Esophagus squamous epithelium (tissue), 5 donors: ENCODE measurements at regions not wholly inside any gene's neighbourhood (a gene's known extent, or its start where the extent isn't known, plus 50 kb on each side); places are given as distances from the start of the nearest gene placed in this dataset.

Experiments used
- DNase-seq: peaks from one replicate; lab custom pipeline; 2025; lab: John Stamatoyannopoulos, UW
- H3K27ac ChIP-seq, 4 donors: fragments of 200-600 bp; sonication (generic); one replicate each; pipeline ENCODE4 v1.5.1; 2016 to 2019; ENCODE audit warnings: mild to moderate bottlenecking in 1 of 4
- H3K27me3 ChIP-seq, 4 donors: fragments of 200-600 bp; sonication (generic); 1 replicate in 3 of 4; 2 replicates in 1 of 4; pipeline versions ENCODE4 v1.5.1 to v1.6.0; 2017 to 2021; ENCODE audit warnings: antibody characterized with exemption in 1 of 4
- H3K36me3 ChIP-seq, 3 donors: fragments of 200-600 bp; sonication (generic); one replicate each; pipeline ENCODE4 v1.5.1; 2016 to 2019
- H3K4me1 ChIP-seq, 3 donors: fragments of 200-600 bp; sonication (generic); one replicate each; pipeline ENCODE4 v1.5.1; 2017 to 2019
- H3K4me3 ChIP-seq, 4 donors: fragments of 200-600 bp; sonication (generic); 1 replicate in 3 of 4; 2 replicates in 1 of 4; pipeline ENCODE4 v1.5.1; 2016 to 2019; ENCODE audit warnings: mild to moderate bottlenecking in 2 of 4, moderate library complexity in 1 of 4
- H3K9me3 ChIP-seq, 3 donors: fragments of 200-600 bp; sonication (generic); one replicate each; pipeline ENCODE4 v1.5.1; 2016 to 2019
- CTCF ChIP-seq, 6 experiments: fragments of 450-650 bp in 4 of 6; fragments of 200-600 bp in 2 of 6; sonication (generic) in 2 of 6; IDR thresholded peaks; one replicate each; pipeline ENCODE4 v1.5.1; 2016 to 2019; ENCODE audit warnings: antibody characterized with exemption in 6 of 6, mild to moderate bottlenecking in 4 of 6, moderate library complexity in 4 of 6
- POLR2A ChIP-seq, 4 donors: fragments of 450-650 bp; IDR thresholded peaks; one replicate each; pipeline ENCODE4 v1.6.1; 2017; ENCODE audit warnings: antibody characterized with exemption in 4 of 4, mild to moderate bottlenecking in 4 of 4, moderate library complexity in 3 of 4
- WGBS, 2 donors: methylation state at CpG; one replicate each; pipeline ENCODE4 v1.1.5; 2018; 5-methylcytosine and 5-hydroxymethylcytosine counted together
- intact Hi-C: fragments of 100-400 bp; cut with DNase I; formaldehyde crosslinking; loops from one replicate; pipeline ENCODE4 v1.15.0; 2022
- donor health status: DM: yes; HTN: yes; CAD: no.

GRCh38 chr15:100727291-100727851 is 125.0 kb downstream of the ASB7 start:
- Histone ChIP-seq H3K27ac (no peak overlapping the region), H3K27me3 (peaks cover 0 to 7% (median 0%) of the 10 kb centered on the region in 4 donors), H3K36me3 (no peaks in the 10 kb centered on the region), H3K4me1 (peaks cover 6 to 30% (median 7%) of the 10 kb centered on the region in 3 donors), H3K4me3 (no peak overlapping the region), H3K9me3 (no peaks in the 10 kb centered on the region)
- WGBS, 2 donors: 40 to 73% methylated on average over 9 to 17 of the region's 21 CpGs
- intact Hi-C loops: no loop called here
- TF ChIP-seq CTCF (IDR thresholded peaks at IDR 0.05) (no peak), POLR2A (IDR thresholded peaks at IDR 0.05) (no peak)
- no peak for DNase-seq

GRCh38 chr15:100728371-100729201 is 126.2 kb downstream of the ASB7 start:
- intact Hi-C loops: no loop called here
- H3K4me3 ChIP-seq: no peak overlapping the region
- H3K36me3 ChIP-seq: no peaks in the 10 kb centered on the region
- no peak for DNase-seq
- H3K27ac ChIP-seq: no peak overlapping the region
- H3K4me1 ChIP-seq: peaks cover 0 to 30% (median 6%) of the 10 kb centered on the region in 3 donors
- peaks cover 0 to 7% (median 0%) of the 10 kb centered on the region in 4 donors for H3K27me3 ChIP-seq
- no peak for TF ChIP-seq CTCF (IDR thresholded peaks at IDR 0.05)
- no peak for TF ChIP-seq POLR2A (IDR thresholded peaks at IDR 0.05)
- 58 to 82% methylated on average over 6 to 7 of the region's 17 CpGs for WGBS, 2 donors
- H3K9me3 ChIP-seq: no peaks in the 10 kb centered on the region

GRCh38 chr15:100729461-100729860 is 127.1 kb downstream of the ASB7 start:
- Histone ChIP-seq H3K27ac (no peak overlapping the region), H3K4me1 (peaks cover 0 to 27% (median 6%) of the 10 kb centered on the region in 3 donors), H3K27me3 (peaks cover 0 to 7% (median 0%) of the 10 kb centered on the region in 4 donors), H3K36me3 (no peaks in the 10 kb centered on the region), H3K4me3 (no peak overlapping the region), H3K9me3 (no peaks in the 10 kb centered on the region)
- no peak for DNase-seq
- TF ChIP-seq CTCF (IDR thresholded peaks at IDR 0.05) (no peak), POLR2A (IDR thresholded peaks at IDR 0.05) (no peak)
- intact Hi-C loops: no loop called here
- 82 to 83% methylated on average over 4 to 6 of the region's 6 CpGs for WGBS, 2 donors

GRCh38 chr15:100730129-100730528 is 127.7 kb downstream of the ASB7 start:
- Histone ChIP-seq H3K4me1 (peaks cover 0 to 27% (median 6%) of the 10 kb centered on the region in 3 donors), H3K27me3 (peaks cover 0 to 7% (median 0%) of the 10 kb centered on the region in 4 donors), H3K4me3 (no peak overlapping the region), H3K36me3 (no peaks in the 10 kb centered on the region), H3K27ac (no peak overlapping the region), H3K9me3 (no peaks in the 10 kb centered on the region)
- 40 to 45% methylated on average over 4 to 5 of the region's 7 CpGs for WGBS, 2 donors
- no peak for TF ChIP-seq CTCF (IDR thresholded peaks at IDR 0.05)
- TF ChIP-seq POLR2A (IDR thresholded peaks at IDR 0.05): no peak
- no peak for DNase-seq
- intact Hi-C loops: no loop called here

- 89 to 100% methylated on average over 3 to 5 of the region's 7 CpGs for WGBS, 2 donors
- no peak overlapping the region for H3K27ac ChIP-seq
- no peak overlapping the region for H3K4me3 ChIP-seq
- TF ChIP-seq POLR2A (IDR thresholded peaks at IDR 0.05) (no peak), CTCF (IDR thresholded peaks at IDR 0.05) (no peak)
- H3K27me3 ChIP-seq: peaks cover 0 to 7% (median 0%) of the 10 kb centered on the region in 4 donors
- H3K36me3 ChIP-seq: no peaks in the 10 kb centered on the region
- intact Hi-C loops: no loop called here
- H3K4me1 ChIP-seq: peaks cover 0 to 27% (median 6%) of the 10 kb centered on the region in 3 donors
- no peak for DNase-seq
- H3K9me3 ChIP-seq: no peaks in the 10 kb centered on the region
These were observed 128.4 kb downstream of the ASB7 start for GRCh38 chr15:100730655-100731266.
